ENCODE measurements at regions not wholly inside any gene's neighbourhood (a gene's known extent, or its start where the extent isn't known, plus 50 kb on each side); places are given as distances from the start of the nearest gene placed in this dataset.

DNA sequence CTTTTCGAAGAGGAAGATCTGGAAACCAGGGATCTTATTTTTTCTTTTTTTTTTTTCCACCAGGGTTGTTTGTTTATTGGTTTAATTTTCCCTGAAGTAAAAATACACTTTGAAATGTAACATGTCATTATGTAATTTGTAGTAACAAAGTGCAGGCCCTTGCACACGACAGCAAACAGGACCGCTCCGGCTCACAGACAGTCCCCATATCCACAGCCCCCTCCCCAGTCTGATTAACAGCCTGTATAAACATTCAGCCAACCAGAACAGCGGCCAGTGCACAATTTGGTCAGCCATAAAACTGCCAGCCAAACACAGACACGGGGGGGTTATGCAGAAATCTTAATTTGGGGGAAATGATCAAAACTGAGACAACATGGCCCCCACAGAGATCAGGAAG is 431.6 kb upstream of the NPVF start:
- no peak for DNase-seq (ENCODE audit: low read depth in 1 of 2, low spot score in 1 of 2)
- Histone ChIP-seq H3K27ac (replicated peaks) (no peak overlapping the region), H3K27me3 (ENCODE audit: insufficient read depth, poor library complexity, severe bottlenecking) (no peaks in the 10 kb centered on the region), H3K4me3 (replicated peaks; ENCODE audit: insufficient read depth, low read length) (no peak overlapping the region)
- no peak for TF ChIP-seq SPI1 (IDR thresholded peaks at IDR 0.05; ENCODE audit: borderline replicate concordance, low read depth)
- TF ChIP-seq, protein P1, sequence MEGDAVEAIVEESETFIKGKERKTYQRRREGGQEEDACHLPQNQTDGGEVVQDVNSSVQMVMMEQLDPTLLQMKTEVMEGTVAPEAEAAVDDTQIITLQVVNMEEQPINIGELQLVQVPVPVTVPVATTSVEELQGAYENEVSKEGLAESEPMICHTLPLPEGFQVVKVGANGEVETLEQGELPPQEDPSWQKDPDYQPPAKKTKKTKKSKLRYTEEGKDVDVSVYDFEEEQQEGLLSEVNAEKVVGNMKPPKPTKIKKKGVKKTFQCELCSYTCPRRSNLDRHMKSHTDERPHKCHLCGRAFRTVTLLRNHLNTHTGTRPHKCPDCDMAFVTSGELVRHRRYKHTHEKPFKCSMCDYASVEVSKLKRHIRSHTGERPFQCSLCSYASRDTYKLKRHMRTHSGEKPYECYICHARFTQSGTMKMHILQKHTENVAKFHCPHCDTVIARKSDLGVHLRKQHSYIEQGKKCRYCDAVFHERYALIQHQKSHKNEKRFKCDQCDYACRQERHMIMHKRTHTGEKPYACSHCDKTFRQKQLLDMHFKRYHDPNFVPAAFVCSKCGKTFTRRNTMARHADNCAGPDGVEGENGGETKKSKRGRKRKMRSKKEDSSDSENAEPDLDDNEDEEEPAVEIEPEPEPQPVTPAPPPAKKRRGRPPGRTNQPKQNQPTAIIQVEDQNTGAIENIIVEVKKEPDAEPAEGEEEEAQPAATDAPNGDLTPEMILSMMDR (IDR thresholded peaks at IDR 0.05; ENCODE audit: insufficient read depth, low read length), result no peak
- TF ChIP-seq GABPA (IDR thresholded peaks at IDR 0.05; ENCODE audit: low read depth), result no peak

DNA sequence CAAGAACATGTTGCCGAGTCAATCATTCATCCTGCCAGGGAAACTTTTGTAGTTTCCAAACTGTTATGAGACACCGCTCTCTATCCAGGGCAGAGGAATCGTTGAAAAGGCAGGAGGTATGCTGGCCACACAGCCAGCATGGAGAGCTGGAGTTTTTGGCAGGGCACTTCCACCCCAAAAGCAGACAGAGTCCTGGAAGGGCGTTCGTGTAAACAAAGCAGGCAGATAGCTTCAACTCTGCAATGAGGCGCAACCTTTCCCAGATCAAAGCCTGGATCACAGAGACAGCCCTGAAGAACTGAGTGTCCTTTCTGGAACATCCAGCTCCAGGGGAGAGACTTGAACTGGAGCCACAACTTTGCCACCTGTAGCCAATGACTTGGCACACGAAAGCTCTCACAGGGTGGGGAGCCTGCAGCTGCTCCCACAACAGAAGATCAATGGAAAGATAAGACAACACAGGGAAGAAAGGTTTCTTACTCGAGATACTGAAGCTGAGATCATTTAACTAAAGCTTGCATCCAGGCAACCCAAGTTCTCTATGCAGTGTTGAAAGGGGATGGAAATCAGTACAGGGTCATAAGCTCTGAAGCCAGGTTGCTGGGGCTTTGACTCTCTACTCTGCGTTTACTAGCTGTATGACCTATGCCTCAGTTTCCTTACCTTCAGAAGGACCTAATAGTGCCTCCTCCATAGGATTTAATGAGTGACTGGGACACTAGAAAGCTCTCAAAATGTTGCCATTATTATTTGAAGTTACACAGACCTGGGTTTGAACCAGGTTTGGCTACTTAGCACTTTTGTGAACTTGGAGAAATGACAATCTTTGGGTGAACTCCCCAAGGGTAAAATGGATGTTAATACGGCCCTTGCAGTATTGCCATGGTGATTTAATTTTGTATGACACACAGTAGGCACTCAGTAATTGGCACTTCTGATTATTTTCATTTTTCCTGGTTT is 434.8 kb upstream of the NPVF start:
- no peak for DNase-seq (ENCODE audit: low read depth in 1 of 2, low spot score in 1 of 2)
- Histone ChIP-seq H3K27me3 (ENCODE audit: insufficient read depth, poor library complexity, severe bottlenecking) (no peaks in the 10 kb centered on the region), H3K27ac (replicated peaks) (no peak overlapping the region), H3K4me3 (replicated peaks; ENCODE audit: insufficient read depth, low read length) (no peak overlapping the region)
- TF ChIP-seq SPI1 (IDR thresholded peaks at IDR 0.05; ENCODE audit: borderline replicate concordance, low read depth), result no peak
- TF ChIP-seq POLR2AphosphoS5 (IDR thresholded peaks at IDR 0.05; ENCODE audit: low read depth), result no peak
- TF ChIP-seq, protein P1 (IDR thresholded peaks at IDR 0.05; ENCODE audit: insufficient read depth, low read length), result no peak
- no peak for TF ChIP-seq GABPA (IDR thresholded peaks at IDR 0.05; ENCODE audit: low read depth)
- TF ChIP-seq, protein P2, sequence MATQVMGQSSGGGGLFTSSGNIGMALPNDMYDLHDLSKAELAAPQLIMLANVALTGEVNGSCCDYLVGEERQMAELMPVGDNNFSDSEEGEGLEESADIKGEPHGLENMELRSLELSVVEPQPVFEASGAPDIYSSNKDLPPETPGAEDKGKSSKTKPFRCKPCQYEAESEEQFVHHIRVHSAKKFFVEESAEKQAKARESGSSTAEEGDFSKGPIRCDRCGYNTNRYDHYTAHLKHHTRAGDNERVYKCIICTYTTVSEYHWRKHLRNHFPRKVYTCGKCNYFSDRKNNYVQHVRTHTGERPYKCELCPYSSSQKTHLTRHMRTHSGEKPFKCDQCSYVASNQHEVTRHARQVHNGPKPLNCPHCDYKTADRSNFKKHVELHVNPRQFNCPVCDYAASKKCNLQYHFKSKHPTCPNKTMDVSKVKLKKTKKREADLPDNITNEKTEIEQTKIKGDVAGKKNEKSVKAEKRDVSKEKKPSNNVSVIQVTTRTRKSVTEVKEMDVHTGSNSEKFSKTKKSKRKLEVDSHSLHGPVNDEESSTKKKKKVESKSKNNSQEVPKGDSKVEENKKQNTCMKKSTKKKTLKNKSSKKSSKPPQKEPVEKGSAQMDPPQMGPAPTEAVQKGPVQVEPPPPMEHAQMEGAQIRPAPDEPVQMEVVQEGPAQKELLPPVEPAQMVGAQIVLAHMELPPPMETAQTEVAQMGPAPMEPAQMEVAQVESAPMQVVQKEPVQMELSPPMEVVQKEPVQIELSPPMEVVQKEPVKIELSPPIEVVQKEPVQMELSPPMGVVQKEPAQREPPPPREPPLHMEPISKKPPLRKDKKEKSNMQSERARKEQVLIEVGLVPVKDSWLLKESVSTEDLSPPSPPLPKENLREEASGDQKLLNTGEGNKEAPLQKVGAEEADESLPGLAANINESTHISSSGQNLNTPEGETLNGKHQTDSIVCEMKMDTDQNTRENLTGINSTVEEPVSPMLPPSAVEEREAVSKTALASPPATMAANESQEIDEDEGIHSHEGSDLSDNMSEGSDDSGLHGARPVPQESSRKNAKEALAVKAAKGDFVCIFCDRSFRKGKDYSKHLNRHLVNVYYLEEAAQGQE (IDR thresholded peaks at IDR 0.05; ENCODE audit: insufficient replicate concordance, low read depth), result no peak

DNA sequence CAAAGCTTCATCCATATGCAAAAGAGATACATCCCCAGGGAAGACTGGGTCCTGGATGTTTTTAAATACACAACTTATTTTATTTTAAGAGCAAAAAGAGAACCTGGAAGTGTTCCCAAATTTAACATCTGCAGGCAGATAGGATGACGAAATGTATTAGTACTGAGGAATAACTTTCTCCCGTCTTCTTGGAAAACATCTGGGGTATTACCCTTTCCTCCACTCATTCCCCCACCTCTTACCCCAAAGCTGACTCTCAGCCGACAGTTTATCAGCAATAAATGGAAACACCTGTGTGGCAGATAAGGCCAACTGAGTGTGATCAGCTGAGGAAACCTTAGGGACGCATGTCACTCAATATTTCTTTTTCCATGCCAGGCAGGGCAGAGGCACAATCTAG is 435.6 kb upstream of the NPVF start:
- no peak overlapping the region for H3K27ac ChIP-seq (replicated peaks)
- H3K27me3 ChIP-seq (ENCODE audit: insufficient read depth, poor library complexity, severe bottlenecking), result no peaks in the 10 kb centered on the region
- TF ChIP-seq, protein P1 (IDR thresholded peaks at IDR 0.05; ENCODE audit: insufficient read depth, low read length), result no peak
- TF ChIP-seq SPI1 (IDR thresholded peaks at IDR 0.05; ENCODE audit: borderline replicate concordance, low read depth) (no peak), POLR2AphosphoS5 (IDR thresholded peaks at IDR 0.05; ENCODE audit: low read depth) (no peak), GABPA (IDR thresholded peaks at IDR 0.05; ENCODE audit: low read depth) (no peak)
- no peak for DNase-seq (ENCODE audit: low read depth in 1 of 2, low spot score in 1 of 2)
- H3K4me3 ChIP-seq (replicated peaks; ENCODE audit: insufficient read depth, low read length), result no peak overlapping the region

DNA sequence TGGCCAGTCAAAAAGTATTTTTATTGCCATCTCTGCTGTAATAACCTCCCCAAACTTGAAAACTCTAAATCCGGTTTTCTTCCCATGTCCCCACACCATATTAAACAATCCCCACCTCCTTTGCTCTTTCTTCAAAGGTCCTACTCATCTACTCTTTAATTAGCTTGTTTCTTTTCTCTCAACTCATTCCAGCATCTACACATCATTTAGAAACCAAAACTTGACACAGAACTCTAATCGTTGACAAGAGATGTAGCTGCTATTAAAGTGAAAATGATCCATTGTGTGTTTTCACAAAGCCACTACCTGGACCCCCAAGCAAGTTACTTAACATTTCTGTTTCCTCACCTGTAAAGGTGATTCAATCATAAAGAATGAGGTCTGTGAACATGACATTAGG is 436.3 kb upstream of the NPVF start:
- no peaks in the 10 kb centered on the region for H3K27me3 ChIP-seq (ENCODE audit: insufficient read depth, poor library complexity, severe bottlenecking)
- no peak overlapping the region for H3K27ac ChIP-seq (replicated peaks)
- DNase-seq (ENCODE audit: low read depth in 1 of 2, low spot score in 1 of 2), result no peak
- no peak overlapping the region for H3K4me3 ChIP-seq (replicated peaks; ENCODE audit: insufficient read depth, low read length)
- TF ChIP-seq GABPA (IDR thresholded peaks at IDR 0.05; ENCODE audit: low read depth) (no peak), SPI1 (IDR thresholded peaks at IDR 0.05; ENCODE audit: borderline replicate concordance, low read depth) (no peak)
- TF ChIP-seq, protein P1 (IDR thresholded peaks at IDR 0.05; ENCODE audit: insufficient read depth, low read length), result no peak

All from HL-60 (cell line).